NCI-H2107 treated with DMSO at 0.1 percent for 48 hours (cell line): ENCODE measurements at regions not wholly inside any gene's neighbourhood (a gene's known extent, or its start where the extent isn't known, plus 50 kb on each side); places are given as distances from the start of the nearest gene placed in this dataset.

ENCODE experiments used
- DNase-seq: peaks from one replicate; lab custom pipeline; 2025; ENCODE audit not compliant: unreplicated experiment; lab: John Stamatoyannopoulos, UW

- no peak for DNase-seq
These were observed 53.5 kb downstream of the ZNF608 start for GRCh38 chr5:124692950-124693349.

GRCh38 chr5:124692324-124692723 lies 54.1 kb downstream of the ZNF608 start:
- DNase-seq, result no peak

DNA sequence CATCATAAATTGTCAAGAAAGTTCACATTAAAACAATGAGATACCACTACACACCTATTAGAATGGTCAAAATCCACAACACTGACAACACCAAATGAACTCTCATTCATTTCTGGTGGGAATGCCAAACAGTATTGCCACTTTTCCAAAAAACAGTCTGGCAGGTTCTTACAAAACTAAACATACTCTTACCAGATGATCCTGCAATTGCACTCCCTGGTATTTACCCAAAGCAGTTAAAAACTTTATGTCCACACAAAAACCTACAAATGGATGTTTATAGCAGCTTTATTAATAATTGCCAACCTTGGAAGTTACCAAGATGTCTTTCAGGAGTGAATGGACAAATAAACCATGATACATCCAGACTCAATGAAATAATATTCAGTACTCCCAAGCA lies 56.8 kb downstream of the ZNF608 start:
- DNase-seq, result no peak

GRCh38 chr5:124686239-124687004 lies 60.0 kb downstream of the ZNF608 start:
- DNase-seq, result no peak

- no peak for DNase-seq
These were observed 61.0 kb downstream of the ZNF608 start for GRCh38 chr5:124685404-124685930.

DNA sequence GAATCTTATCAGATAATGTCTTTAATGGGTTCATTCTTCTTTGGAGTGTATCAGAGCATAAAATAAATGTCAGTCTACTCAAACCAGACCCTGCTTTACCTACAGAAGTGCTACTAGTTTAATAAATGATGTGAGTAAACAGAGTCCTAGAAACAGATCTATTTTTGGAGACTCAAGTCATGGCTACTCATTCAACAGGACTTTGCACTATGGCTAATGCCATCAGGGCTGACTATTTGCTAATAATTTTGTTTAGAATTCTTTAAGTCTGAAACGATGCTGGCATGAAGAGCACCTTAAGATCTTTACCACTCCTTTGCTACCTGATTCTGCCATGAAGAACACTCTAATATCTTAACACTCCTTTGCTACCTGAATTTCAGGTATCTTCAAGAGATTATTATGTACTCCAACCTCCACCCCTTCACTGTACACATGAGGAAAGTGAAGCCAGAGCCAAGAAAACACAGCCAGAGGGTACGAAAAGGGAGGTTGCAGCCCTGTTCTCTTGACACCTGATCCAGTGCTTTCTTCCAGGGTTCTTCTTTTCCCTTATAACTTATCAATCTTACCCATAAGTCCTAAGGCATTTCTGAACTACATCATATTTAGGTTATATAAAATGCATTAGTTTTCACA lies 62.4 kb downstream of the ZNF608 start:
- no peak for DNase-seq

GRCh38 chr5:124679578-124680199 lies 66.8 kb downstream of the ZNF608 start:
- no peak for DNase-seq

- no peak for DNase-seq
These were observed 67.4 kb downstream of the ZNF608 start for GRCh38 chr5:124678922-124679519.

GRCh38 chr5:124678468-124678867 lies 68.0 kb downstream of the ZNF608 start:
- no peak for DNase-seq

DNA sequence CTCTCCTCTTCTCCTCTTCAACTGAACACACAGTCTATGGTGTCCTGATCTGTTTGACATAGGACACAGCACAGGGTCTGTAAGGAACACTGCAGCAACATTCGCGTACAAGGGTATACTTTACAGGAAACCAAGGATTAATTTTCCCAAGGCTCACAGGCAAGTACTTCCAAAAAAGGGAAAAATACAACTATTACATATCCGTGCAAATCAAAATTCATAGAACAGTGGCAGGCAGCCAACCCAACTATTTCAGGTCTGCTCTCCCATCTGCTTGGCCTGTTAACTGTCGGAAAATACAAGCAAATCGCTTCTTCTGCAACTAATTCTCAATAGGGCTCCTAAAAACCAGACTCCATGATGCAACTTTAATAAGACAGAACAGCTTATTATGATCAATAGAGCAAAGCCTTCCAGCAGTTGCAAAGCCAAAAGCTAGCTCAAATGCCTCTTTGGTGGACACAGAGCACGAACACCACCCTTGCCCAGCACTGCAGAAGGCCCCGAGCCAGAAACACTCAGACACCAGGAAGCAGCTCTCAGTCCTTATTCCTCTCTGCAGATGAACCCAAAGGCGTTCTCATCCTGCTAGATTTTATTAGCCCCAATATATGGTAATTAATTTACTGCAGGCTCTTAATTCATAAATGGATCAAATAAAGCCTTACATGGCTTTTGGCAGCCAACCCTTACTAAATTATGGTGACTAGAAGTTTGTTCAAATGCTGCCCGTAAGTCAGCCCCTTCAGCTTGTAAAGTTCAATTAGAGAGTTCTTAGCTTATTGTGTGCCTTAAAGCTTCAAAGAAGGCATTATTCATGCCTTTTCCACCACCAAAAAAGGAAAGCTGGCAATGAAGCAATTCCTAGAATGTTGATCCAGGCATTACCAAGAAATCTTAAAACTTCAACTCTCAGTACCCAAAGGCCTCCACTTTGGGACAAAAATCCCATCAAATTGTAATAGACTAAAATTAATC lies 68.8 kb downstream of the ZNF608 start:
- no peak for DNase-seq

- DNase-seq, result no peak
These were observed 70.2 kb downstream of the ZNF608 start for GRCh38 chr5:124675931-124676846.

GRCh38 chr5:124671193-124671592 lies 75.2 kb downstream of the ZNF608 start:
- peak; percentile 16 for DNase-seq

- DNase-seq, result peak; percentile 59
These were observed 75.7 kb downstream of the ZNF608 start for GRCh38 chr5:124670722-124671184.

GRCh38 chr5:124669956-124670721 lies 76.3 kb downstream of the ZNF608 start:
- DNase-seq, result no peak

GRCh38 chr5:124669300-124669648 lies 77.2 kb downstream of the ZNF608 start:
- no peak for DNase-seq

DNA sequence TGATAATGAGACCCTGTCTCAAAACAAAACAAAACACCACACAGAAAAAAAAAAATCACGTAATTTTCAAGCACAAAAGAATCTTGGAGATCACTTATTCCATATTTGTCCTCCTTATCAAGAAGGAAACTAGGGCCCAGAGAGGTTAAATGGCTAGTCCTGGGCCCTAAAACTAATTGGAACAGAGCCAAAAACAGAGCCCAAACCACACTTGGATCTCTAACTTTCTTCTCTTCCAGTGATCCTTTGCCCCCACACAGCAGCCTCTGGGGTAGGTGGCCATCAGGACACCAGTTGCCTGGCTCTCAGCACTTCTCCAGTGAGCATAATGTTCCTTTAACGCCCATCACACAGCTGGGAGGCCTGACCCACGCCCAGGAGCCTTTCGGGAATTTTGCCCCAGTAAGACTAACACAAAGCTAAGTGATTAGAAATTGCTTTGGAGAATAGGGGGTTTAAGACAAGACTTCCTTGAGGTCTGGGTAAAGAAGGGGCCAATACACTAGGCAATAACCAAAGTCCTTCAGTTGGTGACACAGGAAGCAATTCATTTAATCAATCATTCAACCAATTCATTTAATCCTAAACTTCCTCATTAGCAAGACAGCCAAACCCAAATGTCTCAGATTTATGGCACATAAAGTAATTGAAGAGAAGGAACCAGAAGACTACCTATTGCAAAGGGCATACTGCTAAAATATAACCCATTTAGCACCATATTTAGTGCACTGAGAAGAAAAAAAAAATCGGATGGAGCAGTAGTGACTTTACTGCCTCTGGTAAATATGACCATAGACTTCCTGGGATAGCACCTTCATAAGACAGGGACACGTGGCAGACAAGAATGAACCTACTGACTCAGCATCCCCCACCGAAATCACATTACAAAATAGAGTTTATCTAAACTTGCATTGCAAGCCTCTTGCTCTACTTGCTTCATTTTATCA lies 77.8 kb downstream of the ZNF608 start:
- no peak for DNase-seq

DNA sequence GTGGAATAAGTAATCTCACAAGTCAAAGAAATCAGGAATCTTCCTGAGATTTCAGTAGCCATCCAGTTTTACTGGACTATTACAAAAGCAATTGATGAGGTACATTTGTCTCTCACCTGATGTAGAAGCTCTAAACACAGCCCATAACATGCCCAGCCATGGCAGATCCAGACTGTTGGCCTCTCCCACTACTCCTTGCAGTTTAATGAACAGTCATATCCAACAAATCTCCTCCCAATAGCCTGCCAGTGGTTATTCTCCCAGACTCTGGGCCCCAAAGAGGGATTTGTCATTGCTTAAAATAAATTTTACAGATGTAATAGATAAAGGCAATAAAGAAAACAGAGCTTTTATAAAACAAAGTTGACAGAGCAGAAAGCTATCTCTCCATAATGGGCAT lies 80.8 kb downstream of the ZNF608 start:
- DNase-seq, result no peak

DNA sequence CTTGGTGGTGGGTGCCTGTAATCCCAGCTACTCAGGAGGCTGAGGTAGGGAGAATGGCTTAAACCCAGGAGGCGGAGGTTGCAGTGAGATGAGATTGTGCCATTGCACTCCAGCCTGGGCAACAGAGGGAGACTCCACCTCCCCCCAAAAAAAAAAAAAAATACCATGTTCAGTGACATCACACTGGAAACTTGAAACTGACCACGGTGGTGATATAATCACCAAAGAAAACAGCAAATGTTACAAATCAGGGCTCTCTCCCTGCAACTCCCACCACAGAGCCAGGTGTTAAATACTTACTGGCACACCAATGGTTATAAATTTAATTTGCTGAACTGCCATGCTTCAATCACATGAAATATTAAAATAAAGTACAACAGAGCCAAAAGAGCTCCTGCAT lies 81.4 kb downstream of the ZNF608 start:
- no peak for DNase-seq
